Tibial artery (tissue), 4 donors: ENCODE measurements at regions not wholly inside any gene's neighbourhood (a gene's known extent, or its start where the extent isn't known, plus 50 kb on each side); places are given as distances from the start of the nearest gene placed in this dataset.

Experiments
- DNase-seq, 2 donors: peaks; one replicate each; pipeline ENCODE4 v3.0.0-alpha.2; 2019
- H3K27ac ChIP-seq, 2 donors: fragments of 200-600 bp; sonication (generic) in 1 of 2; 1 replicate in 1 of 2; 2 replicates in 1 of 2; pipeline ENCODE4 v1.5.1; 2018 to 2019; ENCODE audit warnings: mild to moderate bottlenecking in 1 of 2
- H3K27me3 ChIP-seq, 2 donors: fragments of 200-600 bp; sonication (generic) in 1 of 2; one replicate each; pipeline versions ENCODE4 v1.5.1 to v1.6.0; 2016 to 2019
- H3K36me3 ChIP-seq, 3 donors: fragments of 200-600 bp; sonication (generic) in 2 of 3; one replicate each; pipeline ENCODE4 v1.5.1; 2016 to 2019; ENCODE audit warnings: mild to moderate bottlenecking in 2 of 3
- H3K4me1 ChIP-seq, 4 donors: fragments of 200-600 bp; sonication (generic) in 2 of 4; 1 replicate in 3 of 4; 2 replicates in 1 of 4; pipeline ENCODE4 v1.5.1; 2016 to 2019
- H3K4me3 ChIP-seq, 2 donors: fragments of 200-600 bp; sonication (generic) in 1 of 2; 1 replicate in 1 of 2; 2 replicates in 1 of 2; pipeline ENCODE4 v1.5.1; 2018 to 2019; ENCODE audit warnings: mild to moderate bottlenecking in 2 of 2
- H3K9me3 ChIP-seq, 3 donors: fragments of 200-600 bp; sonication (generic) in 1 of 3; one replicate each; pipeline ENCODE4 v1.5.1; 2016 to 2019
- intact Hi-C: fragments of 100-400 bp; cut with DNase I; formaldehyde crosslinking; loops from one replicate; pipeline ENCODE4 v1.15.0; 2023; ENCODE audit warnings: low total_unique reads
- TF ChIP-seq, protein P1 (sequence below), 2 experiments: fragments of 200-600 bp in 1 of 2; fragments of 450-650 bp in 1 of 2; IDR thresholded peaks; one replicate each; pipeline ENCODE4 v1.5.1; 2017 to 2019; ENCODE audit warnings: antibody characterized with exemption in 2 of 2, mild to moderate bottlenecking in 1 of 2, moderate library complexity in 1 of 2

DNA sequence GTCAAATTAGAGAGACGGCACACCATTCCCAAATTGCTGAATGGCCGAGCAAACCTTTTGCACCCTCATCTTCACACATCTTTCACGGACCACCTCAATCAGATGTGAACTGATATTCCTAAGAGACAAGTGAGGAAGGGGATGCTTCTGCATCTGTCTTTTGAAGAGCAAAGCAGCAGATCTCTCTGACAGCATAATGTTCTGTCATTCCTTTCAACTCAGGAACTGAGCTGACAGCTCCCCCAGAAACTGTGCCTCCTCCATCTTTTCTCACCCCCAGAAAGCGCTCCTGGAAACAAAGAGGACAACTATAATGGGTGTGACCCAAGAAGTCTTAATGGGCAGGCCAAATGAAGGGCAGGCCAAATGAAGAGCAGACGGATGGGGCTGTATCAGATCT is 256.4 kb downstream of the C1orf94 start:
- Histone ChIP-seq H3K4me1 (no peaks in the 10 kb centered on the region), H3K27ac (no peak overlapping the region), H3K4me3 (no peak overlapping the region), H3K36me3 (no peaks in the 10 kb centered on the region), H3K9me3 (no peaks in the 10 kb centered on the region), H3K27me3 (peaks cover 0 to 3% of the 10 kb centered on the region in 2 donors)
- TF ChIP-seq, protein P1, sequence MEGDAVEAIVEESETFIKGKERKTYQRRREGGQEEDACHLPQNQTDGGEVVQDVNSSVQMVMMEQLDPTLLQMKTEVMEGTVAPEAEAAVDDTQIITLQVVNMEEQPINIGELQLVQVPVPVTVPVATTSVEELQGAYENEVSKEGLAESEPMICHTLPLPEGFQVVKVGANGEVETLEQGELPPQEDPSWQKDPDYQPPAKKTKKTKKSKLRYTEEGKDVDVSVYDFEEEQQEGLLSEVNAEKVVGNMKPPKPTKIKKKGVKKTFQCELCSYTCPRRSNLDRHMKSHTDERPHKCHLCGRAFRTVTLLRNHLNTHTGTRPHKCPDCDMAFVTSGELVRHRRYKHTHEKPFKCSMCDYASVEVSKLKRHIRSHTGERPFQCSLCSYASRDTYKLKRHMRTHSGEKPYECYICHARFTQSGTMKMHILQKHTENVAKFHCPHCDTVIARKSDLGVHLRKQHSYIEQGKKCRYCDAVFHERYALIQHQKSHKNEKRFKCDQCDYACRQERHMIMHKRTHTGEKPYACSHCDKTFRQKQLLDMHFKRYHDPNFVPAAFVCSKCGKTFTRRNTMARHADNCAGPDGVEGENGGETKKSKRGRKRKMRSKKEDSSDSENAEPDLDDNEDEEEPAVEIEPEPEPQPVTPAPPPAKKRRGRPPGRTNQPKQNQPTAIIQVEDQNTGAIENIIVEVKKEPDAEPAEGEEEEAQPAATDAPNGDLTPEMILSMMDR (IDR thresholded peaks at IDR 0.05): no peak
- DNase-seq: no peak
- intact Hi-C loops: no loop called here

- DNase-seq: no peak
- Histone ChIP-seq H3K4me3 (no peak overlapping the region), H3K27ac (no peak overlapping the region), H3K4me1 (peaks cover 0 to 4% (median 0%) of the 10 kb centered on the region in 4 donors), H3K9me3 (no peaks in the 10 kb centered on the region), H3K36me3 (no peaks in the 10 kb centered on the region), H3K27me3 (peaks cover 0 to 3% of the 10 kb centered on the region in 2 donors)
- TF ChIP-seq, protein P1 (IDR thresholded peaks at IDR 0.05): no peak
- intact Hi-C loops: no loop called here
Measured at GRCh38 chr1:34436836-34437235, 260.1 kb downstream of the C1orf94 start.

DNA sequence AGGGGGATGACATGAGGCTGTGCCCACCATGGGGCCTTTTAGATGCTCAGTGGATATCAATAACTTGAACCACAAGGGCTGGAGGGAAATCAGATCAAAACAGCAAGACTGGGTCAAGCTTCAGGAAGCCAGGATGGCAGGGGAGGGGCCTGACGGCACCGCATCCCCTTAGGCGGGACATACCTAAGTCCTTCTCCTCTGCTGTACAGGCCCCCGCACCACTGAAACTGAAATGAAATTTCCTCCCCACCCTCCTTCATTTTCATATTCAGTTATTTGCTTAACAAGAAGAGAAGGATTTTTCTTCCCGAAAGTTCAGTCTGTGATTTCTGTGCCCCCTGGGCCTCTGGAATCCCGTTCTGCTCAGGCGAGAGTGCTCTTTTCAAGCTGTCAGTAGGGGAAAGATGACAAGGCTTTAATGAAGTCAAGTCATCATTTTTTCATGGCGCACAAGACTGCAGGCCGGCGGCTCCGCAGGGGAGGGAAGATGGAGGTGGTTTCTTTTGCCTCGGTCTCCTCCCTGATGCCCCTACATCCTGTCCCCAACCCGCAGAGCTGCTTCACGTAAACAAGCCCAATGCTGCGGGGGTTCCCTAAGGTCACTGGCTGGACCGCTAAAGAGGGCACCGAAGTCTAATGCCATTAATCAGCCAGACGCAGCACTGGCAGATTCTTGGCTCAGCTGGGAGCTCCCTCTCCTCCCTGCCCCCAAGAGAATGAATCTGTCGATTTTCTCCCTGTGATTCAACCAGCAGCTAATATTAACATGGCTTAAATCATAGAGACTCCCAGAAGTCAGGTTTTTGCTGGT is 264.8 kb downstream of the C1orf94 start:
- Histone ChIP-seq H3K4me1 (peaks cover 0 to 4% (median 0%) of the 10 kb centered on the region in 4 donors), H3K27me3 (peaks cover 0 to 2% of the 10 kb centered on the region in 2 donors), H3K4me3 (peak overlapping the region in 1 of 2 donors; percentile 12), H3K9me3 (no peaks in the 10 kb centered on the region), H3K27ac (no peak overlapping the region), H3K36me3 (no peaks in the 10 kb centered on the region)
- TF ChIP-seq, protein P1 (IDR thresholded peaks at IDR 0.05): no peak
- no peak for DNase-seq
- intact Hi-C loops: no loop called here

GRCh38 chr1:34444516-34444915 is 267.8 kb downstream of the C1orf94 start:
- intact Hi-C loops: no loop called here
- TF ChIP-seq, protein P1 (IDR thresholded peaks at IDR 0.05): no peak
- Histone ChIP-seq H3K4me3 (no peak overlapping the region), H3K4me1 (peaks cover 0 to 4% (median 0%) of the 10 kb centered on the region in 4 donors), H3K27ac (no peak overlapping the region), H3K36me3 (no peaks in the 10 kb centered on the region), H3K9me3 (no peaks in the 10 kb centered on the region), H3K27me3 (peaks cover 0 to 7% of the 10 kb centered on the region in 2 donors)
- peak in 1 of 2 donors; percentile 11 for DNase-seq

GRCh38 chr1:34450325-34450724 is 273.6 kb downstream of the C1orf94 start:
- Histone ChIP-seq H3K27me3 (peaks cover 0 to 7% of the 10 kb centered on the region in 2 donors), H3K27ac (no peak overlapping the region), H3K4me3 (no peak overlapping the region), H3K4me1 (no peaks in the 10 kb centered on the region), H3K36me3 (no peaks in the 10 kb centered on the region), H3K9me3 (no peaks in the 10 kb centered on the region)
- DNase-seq: no peak
- intact Hi-C loops: no loop called here
- TF ChIP-seq, protein P1 (IDR thresholded peaks at IDR 0.05): no peak
